Ovary (tissue), 3 donors: ENCODE measurements at regions not wholly inside any gene's neighbourhood (a gene's known extent, or its start where the extent isn't known, plus 50 kb on each side); places are given as distances from the start of the nearest gene placed in this dataset.

ENCODE experiments used
- CTCF ChIP-seq, 3 donors: fragments of 450-650 bp in 2 of 3; fragments of 200-600 bp in 1 of 3; IDR thresholded peaks; one replicate each; pipeline versions ENCODE4 v1.5.1 to v1.8.0; 2016 to 2022; ENCODE audit warnings: antibody characterized with exemption in 3 of 3, mild to moderate bottlenecking in 1 of 3
- EP300 ChIP-seq: sonication (generic); formaldehyde crosslinking; IDR thresholded peaks from one replicate; pipeline ENCODE4 v1.6.1; 2017; ENCODE audit warnings: antibody characterized with exemption
- POLR2A ChIP-seq: fragments of 450-650 bp; IDR thresholded peaks from one replicate; pipeline ENCODE4 v1.6.1; 2017; ENCODE audit warnings: antibody characterized with exemption, mild to moderate bottlenecking, moderate library complexity
- donor health status: DM: no; HTN: no; CAD: no.

- TF ChIP-seq EP300 (no peak), CTCF (IDR thresholded peaks at IDR 0.05) (no peak), POLR2A (no peak)
These were observed 332.0 kb downstream of the FGF9 start for GRCh38 chr13:22002893-22003292.
